Epithelial cell of proximal tubule (primary cell): ENCODE measurements at regions not wholly inside any gene's neighbourhood (a gene's known extent, or its start where the extent isn't known, plus 50 kb on each side); places are given as distances from the start of the nearest gene placed in this dataset.

Experiments
- DNase-seq: peaks from one replicate; pipeline ENCODE4 v3.0.0-alpha.2; 2011; ENCODE audit warnings: low read depth
- H3K4me3 ChIP-seq: 2 replicates; pipeline ENCODE4 v1.5.1; 2011; ENCODE audit warnings: low read depth, mild to moderate bottlenecking, low read length
- TF ChIP-seq, protein P1 (sequence below): conservative IDR thresholded peaks from 2 replicates; pipeline ENCODE4 v1.5.1; 2012; ENCODE audit warnings: low read depth, mild to moderate bottlenecking, low read length

DNA sequence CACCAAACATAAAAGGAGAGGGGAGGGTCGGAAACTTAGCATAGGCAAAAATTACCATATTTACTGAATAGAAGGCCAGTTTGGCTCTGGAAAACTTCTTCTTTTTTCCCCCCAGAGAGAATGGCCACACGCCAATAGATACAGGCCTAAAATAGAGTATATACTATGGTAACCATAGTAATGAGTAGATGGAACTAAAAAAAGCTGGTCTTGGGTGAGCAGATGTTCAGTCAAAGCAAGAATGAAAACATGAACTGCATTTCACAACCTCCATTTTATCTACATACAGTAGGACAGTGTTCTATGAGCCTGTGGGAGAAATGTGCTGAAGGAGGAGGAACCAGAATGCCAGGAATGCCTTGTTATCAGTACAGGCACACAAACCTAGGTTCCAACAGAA, 141.7 kb upstream of the SEMA3A start:
- TF ChIP-seq, protein P1, sequence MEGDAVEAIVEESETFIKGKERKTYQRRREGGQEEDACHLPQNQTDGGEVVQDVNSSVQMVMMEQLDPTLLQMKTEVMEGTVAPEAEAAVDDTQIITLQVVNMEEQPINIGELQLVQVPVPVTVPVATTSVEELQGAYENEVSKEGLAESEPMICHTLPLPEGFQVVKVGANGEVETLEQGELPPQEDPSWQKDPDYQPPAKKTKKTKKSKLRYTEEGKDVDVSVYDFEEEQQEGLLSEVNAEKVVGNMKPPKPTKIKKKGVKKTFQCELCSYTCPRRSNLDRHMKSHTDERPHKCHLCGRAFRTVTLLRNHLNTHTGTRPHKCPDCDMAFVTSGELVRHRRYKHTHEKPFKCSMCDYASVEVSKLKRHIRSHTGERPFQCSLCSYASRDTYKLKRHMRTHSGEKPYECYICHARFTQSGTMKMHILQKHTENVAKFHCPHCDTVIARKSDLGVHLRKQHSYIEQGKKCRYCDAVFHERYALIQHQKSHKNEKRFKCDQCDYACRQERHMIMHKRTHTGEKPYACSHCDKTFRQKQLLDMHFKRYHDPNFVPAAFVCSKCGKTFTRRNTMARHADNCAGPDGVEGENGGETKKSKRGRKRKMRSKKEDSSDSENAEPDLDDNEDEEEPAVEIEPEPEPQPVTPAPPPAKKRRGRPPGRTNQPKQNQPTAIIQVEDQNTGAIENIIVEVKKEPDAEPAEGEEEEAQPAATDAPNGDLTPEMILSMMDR: no peak
- H3K4me3 ChIP-seq: no peak overlapping the region
- no peak for DNase-seq

DNA sequence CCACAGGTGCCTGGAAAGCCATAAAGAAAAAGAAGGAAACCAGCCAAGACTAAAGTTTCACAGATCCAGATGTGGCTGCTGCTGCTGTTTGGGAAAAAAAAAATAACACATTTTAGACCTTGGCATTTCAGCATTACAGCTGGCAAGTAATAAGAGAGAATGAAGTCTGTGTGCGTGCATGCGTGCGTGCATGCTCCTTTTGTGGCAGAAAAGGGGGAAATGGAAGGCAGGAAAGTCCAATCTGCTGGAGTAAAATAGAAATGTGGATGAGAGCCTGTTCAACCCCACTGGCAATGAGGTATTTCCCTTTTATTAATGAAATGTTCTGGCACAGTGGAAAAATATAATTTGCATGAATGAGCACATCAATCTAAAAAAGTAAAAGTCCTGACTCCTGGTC, 137.0 kb upstream of the SEMA3A start:
- no peak for DNase-seq
- TF ChIP-seq, protein P1: no peak
- H3K4me3 ChIP-seq: no peak overlapping the region

DNA sequence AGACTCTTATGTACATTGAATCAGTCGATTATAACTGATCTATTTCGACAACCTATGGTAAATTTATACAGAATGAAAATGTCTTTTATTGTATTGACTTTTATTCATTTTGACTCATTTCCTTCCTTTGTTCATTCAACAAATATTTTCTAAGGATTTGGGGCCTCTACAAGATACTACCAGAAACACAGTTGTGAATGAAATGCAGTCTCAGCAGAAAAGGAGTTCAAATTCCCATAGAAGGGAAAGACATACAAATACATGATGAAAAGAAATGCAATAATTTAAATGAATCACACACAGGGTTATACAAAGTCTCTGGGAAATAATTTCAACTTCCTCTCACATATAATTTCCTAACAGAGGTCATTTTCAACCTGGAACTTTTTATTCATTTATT, 134.0 kb upstream of the SEMA3A start:
- no peak for DNase-seq
- H3K4me3 ChIP-seq: no peak overlapping the region
- TF ChIP-seq, protein P1: no peak

DNA sequence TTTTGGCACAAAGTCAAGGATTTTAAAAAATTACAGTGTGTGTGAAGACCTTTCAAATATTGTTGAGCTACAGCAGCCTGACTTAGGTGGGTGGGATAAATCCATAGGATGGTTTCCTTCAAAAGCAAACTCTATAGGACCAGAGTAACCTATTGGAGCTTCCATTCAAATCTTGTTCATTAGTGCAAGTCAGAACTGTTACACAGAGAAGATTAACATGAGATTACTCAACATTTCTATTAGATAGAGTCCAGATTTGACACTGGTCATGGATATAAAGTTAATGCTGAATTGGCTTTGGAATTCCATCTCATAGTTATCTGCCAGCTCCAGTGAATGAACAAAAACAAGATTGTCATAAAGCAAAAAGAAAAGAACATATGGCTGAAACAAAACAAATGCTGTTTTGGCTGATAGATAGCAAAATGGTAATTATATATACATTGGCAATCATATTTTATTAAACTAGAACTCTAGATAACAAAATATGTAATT, 129.6 kb upstream of the SEMA3A start:
- TF ChIP-seq, protein P1: no peak
- H3K4me3 ChIP-seq: no peak overlapping the region
- DNase-seq: no peak

DNA sequence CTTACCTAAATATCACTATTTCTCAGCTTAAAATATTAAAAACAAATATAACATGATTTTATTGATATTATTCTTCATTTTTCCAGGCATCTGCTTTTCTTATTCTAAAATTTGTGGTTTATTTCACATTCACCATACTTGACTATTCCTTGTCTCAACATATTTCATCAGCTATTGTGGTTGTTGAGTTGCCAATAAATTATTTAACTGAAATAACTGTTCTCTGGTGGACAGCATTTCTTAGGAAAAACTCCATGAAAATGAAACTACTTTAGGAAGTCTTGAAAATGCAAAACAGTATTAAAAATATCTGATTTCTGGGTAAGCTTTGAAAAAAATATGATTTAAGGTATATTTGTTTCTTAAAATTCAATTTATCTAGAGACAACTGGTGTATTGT, 122.9 kb upstream of the SEMA3A start:
- no peak overlapping the region for H3K4me3 ChIP-seq
- no peak for DNase-seq
- TF ChIP-seq, protein P1: no peak

DNA sequence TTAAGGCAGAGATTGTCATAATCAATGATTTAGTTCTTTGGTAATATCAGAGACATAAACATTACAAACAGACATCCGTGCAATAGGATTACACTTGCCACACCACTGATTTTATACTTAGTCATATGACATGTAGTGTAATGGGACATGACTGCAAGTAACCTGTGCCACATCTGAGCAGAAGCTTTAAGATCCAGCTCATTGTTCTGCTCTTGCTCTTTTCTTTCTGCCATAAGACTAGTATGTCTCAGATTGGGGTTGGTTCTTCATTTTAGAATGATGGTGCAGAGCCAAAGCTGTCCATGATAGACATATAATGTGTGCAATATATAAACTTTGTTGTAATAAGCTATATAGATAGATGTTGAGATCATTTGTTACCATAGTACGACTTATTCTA, 119.7 kb upstream of the SEMA3A start:
- no peak overlapping the region for H3K4me3 ChIP-seq
- DNase-seq: no peak
- TF ChIP-seq, protein P1: no peak

DNA sequence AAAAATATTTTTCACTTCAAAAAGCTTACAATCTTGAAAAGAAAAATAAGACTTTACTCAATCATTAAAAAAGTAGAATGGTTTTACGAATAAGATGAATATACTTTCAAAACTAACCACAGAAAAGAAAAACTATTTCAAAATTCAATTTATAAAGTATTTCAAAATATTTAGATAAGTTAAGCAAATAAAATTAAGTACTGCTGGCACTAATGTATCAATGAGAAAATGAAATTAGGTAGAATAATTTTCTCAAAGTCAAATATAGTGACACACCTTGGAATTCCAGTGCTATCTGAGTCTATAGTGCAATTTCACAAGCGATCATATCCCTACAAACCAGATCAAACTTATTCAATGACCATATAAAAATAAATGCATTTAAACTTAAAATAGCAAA, 109.8 kb upstream of the SEMA3A start:
- DNase-seq: no peak

More for the DNA sequence above, 109.8 kb upstream of the SEMA3A start:
- H3K4me3 ChIP-seq: no peak overlapping the region
- TF ChIP-seq, protein P1: no peak
